ENCODE measurements at regions not wholly inside any gene's neighbourhood (a gene's known extent, or its start where the extent isn't known, plus 50 kb on each side); places are given as distances from the start of the nearest gene placed in this dataset.

DNA sequence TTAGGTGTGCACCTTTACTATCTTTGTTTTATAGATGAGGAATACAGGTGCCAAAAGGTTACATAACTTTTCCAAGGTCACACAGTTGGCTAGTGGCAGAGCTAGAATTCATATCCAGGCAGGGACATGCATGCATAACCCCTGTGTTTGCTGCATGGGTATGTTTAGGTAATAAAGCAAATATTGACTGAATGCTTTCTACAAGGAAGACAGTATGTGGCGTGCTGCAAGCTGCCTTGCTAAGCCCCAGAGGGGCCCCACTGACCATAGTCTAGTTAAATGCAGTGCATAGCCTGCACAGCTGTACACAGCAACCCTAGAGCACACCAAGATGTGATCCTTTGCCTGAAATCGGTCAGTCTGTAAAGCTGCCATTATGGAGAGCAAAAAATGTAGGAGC, 320.5 kb upstream of the IGFBP7 start:
- Histone ChIP-seq H3K27ac (ENCODE audit: insufficient read depth, low read depth, low read length) (no peak overlapping the region), H3K27me3 (ENCODE audit: control insufficient read depth in 2 of 2, insufficient read depth in 2 of 2, low read length in 2 of 2) (no peaks in the 10 kb centered on the region), H3K9me1 (replicated peaks; ENCODE audit: control insufficient read depth, extremely low read depth, insufficient read depth, low read length) (no peaks in the 10 kb centered on the region), H2AFZ (ENCODE audit: low read depth, low read length) (no peak overlapping the region), H3K4me1 (ENCODE audit: control insufficient read depth, extremely low read depth, insufficient read depth, low read length) (no peaks in the 10 kb centered on the region), H4K20me1 (replicated peaks; ENCODE audit: control insufficient read depth, extremely low read depth, insufficient read depth, low read length) (no peaks in the 10 kb centered on the region), H3K9ac (replicated peaks; ENCODE audit: extremely low read depth, insufficient read depth, low read length) (no peak overlapping the region), H3K9me3 (replicated peaks; ENCODE audit: control insufficient read depth, insufficient read depth, low read length) (no peaks in the 10 kb centered on the region), H3K36me3 (ENCODE audit: control insufficient read depth in 2 of 2, extremely low read depth in 1 of 2, insufficient read depth in 2 of 2, low read length in 2 of 2) (no peaks in the 10 kb centered on the region), H3K79me2 (ENCODE audit: control insufficient read depth, insufficient read depth, low read length) (no peaks in the 10 kb centered on the region), H3K4me3 (replicated peaks in 1 of 3; ENCODE audit: insufficient read depth in 1 of 3, low read depth in 1 of 3, low read length in 3 of 3) (no peak overlapping the region), H3K4me2 (ENCODE audit: insufficient read depth, low read length) (no peak overlapping the region)
- FAIRE-seq (no peak), DNase-seq (ENCODE audit: low read depth, low spot score) (no peak)
- TF ChIP-seq GATA2 (IDR thresholded peaks at IDR 0.05; ENCODE audit: insufficient read depth, insufficient read length, low read depth, low read length): no peak
- TF ChIP-seq, protein P1, sequence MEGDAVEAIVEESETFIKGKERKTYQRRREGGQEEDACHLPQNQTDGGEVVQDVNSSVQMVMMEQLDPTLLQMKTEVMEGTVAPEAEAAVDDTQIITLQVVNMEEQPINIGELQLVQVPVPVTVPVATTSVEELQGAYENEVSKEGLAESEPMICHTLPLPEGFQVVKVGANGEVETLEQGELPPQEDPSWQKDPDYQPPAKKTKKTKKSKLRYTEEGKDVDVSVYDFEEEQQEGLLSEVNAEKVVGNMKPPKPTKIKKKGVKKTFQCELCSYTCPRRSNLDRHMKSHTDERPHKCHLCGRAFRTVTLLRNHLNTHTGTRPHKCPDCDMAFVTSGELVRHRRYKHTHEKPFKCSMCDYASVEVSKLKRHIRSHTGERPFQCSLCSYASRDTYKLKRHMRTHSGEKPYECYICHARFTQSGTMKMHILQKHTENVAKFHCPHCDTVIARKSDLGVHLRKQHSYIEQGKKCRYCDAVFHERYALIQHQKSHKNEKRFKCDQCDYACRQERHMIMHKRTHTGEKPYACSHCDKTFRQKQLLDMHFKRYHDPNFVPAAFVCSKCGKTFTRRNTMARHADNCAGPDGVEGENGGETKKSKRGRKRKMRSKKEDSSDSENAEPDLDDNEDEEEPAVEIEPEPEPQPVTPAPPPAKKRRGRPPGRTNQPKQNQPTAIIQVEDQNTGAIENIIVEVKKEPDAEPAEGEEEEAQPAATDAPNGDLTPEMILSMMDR (IDR thresholded peaks at IDR 0.05; ENCODE audit: extremely low read depth in 1 of 2, insufficient read depth in 1 of 2, low read depth in 1 of 2, low read length in 2 of 2): no peak
- TF ChIP-seq POLR2AphosphoS5 (IDR thresholded peaks at IDR 0.05; ENCODE audit: insufficient read depth, low read depth, low read length): no peak
- no peak for TF ChIP-seq EZH2 (IDR thresholded peaks at IDR 0.05; ENCODE audit: borderline replicate concordance, low read depth, low read length, severe bottlenecking)
- TF ChIP-seq, protein P2, sequence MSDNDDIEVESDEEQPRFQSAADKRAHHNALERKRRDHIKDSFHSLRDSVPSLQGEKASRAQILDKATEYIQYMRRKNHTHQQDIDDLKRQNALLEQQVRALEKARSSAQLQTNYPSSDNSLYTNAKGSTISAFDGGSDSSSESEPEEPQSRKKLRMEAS (IDR thresholded peaks at IDR 0.05; ENCODE audit: insufficient read depth, insufficient read length): no peak
- no peak for TF ChIP-seq POLR2A (IDR thresholded peaks at IDR 0.05; ENCODE audit: low read depth, low read length)
- no peak for TF ChIP-seq MYC (IDR thresholded peaks at IDR 0.05; ENCODE audit: low read depth, low read length)
- no peak for TF ChIP-seq FOS (IDR thresholded peaks at IDR 0.05; ENCODE audit: borderline replicate concordance, insufficient read depth, low read length)
- no peak for TF ChIP-seq JUN (IDR thresholded peaks at IDR 0.05; ENCODE audit: borderline replicate concordance, insufficient read depth, insufficient read length, low read depth)
- BruUV-seq (replicated peaks): no TSS peak
- intact Hi-C loops (cut with micrococcal nuclease) (no loop called here), dilution Hi-C loops (cut with MboI; ENCODE audit: extremely low pct_ligation_motif_present, low sequenced_read_pairs) (no loop called here)
- ChIA-PET POLR2A (no interaction called here), CTCF (no interaction called here)

Measured in endothelial cell of umbilical vein (primary cell).